Suprapubic skin (tissue), 4 donors: ENCODE measurements at regions not wholly inside any gene's neighbourhood (a gene's known extent, or its start where the extent isn't known, plus 50 kb on each side); places are given as distances from the start of the nearest gene placed in this dataset.

Experiments
- DNase-seq, 2 donors: peaks; one replicate each; pipeline ENCODE4 v3.0.0-alpha.2; 2019; ENCODE audit warnings: low spot score in 2 of 2
- H3K27ac ChIP-seq: fragments of 200-600 bp; sonication (generic); one replicate; pipeline ENCODE4 v1.5.1; 2019
- H3K27me3 ChIP-seq: fragments of 200-600 bp; sonication (generic); one replicate; pipeline ENCODE4 v1.5.1; 2019
- H3K36me3 ChIP-seq: fragments of 200-600 bp; sonication (generic); one replicate; pipeline ENCODE4 v1.5.1; 2019
- H3K4me1 ChIP-seq: fragments of 200-600 bp; sonication (generic); one replicate; pipeline ENCODE4 v1.5.1; 2019
- H3K4me3 ChIP-seq: fragments of 200-600 bp; sonication (generic); one replicate; pipeline ENCODE4 v1.5.1; 2019; ENCODE audit warnings: mild to moderate bottlenecking
- H3K9me3 ChIP-seq: fragments of 200-600 bp; sonication (generic); one replicate; pipeline ENCODE4 v1.5.1; 2019
- CTCF ChIP-seq, 2 donors: fragments of 200-600 bp in 1 of 2; fragments of 450-650 bp in 1 of 2; sonication (generic) in 1 of 2; IDR thresholded peaks; one replicate each; pipeline ENCODE4 v1.5.1; 2016 to 2019; ENCODE audit warnings: antibody characterized with exemption in 2 of 2, mild to moderate bottlenecking in 1 of 2, moderate library complexity in 1 of 2
- EP300 ChIP-seq: sonication (generic); formaldehyde crosslinking; IDR thresholded peaks from one replicate; pipeline ENCODE4 v1.6.1; 2017; ENCODE audit warnings: antibody characterized with exemption
- POLR2A ChIP-seq, 2 donors: fragments of 450-650 bp; IDR thresholded peaks; one replicate each; pipeline ENCODE4 v1.6.1; 2017; ENCODE audit warnings: antibody characterized with exemption in 2 of 2, mild to moderate bottlenecking in 2 of 2, moderate library complexity in 2 of 2
- POLR2AphosphoS5 ChIP-seq, 3 donors: sonication (generic); formaldehyde crosslinking; IDR thresholded peaks; one replicate each; pipeline ENCODE4 v1.6.1; 2017; ENCODE audit warnings: antibody characterized with exemption in 3 of 3
- WGBS: methylation state at CpG from one replicate; pipeline ENCODE4 v1.1.5; 2018; 5-methylcytosine and 5-hydroxymethylcytosine counted together

- no peak for DNase-seq
- Histone ChIP-seq H3K9me3 (no peaks in the 10 kb centered on the region), H3K36me3 (no peaks in the 10 kb centered on the region), H3K27ac (no peak overlapping the region), H3K4me1 (no peaks in the 10 kb centered on the region), H3K4me3 (no peak overlapping the region), H3K27me3 (no peaks in the 10 kb centered on the region)
- TF ChIP-seq POLR2AphosphoS5 (IDR thresholded peaks at IDR 0.05) (no peak), CTCF (IDR thresholded peaks at IDR 0.05) (no peak), POLR2A (IDR thresholded peaks at IDR 0.05) (no peak), EP300 (no peak)
- WGBS: 35% methylated on average over 7 of the region's 7 CpGs
Measured at GRCh38 chr1:95311014-95311413, 77.0 kb downstream of the RWDD3 start.

GRCh38 chr1:95311762-95312161, 77.8 kb downstream of the RWDD3 start:
- TF ChIP-seq POLR2A (IDR thresholded peaks at IDR 0.05) (no peak), EP300 (no peak), POLR2AphosphoS5 (IDR thresholded peaks at IDR 0.05) (no peak), CTCF (IDR thresholded peaks at IDR 0.05) (no peak)
- no peaks in the 10 kb centered on the region for H3K27me3 ChIP-seq
- no peak for DNase-seq
- no peak overlapping the region for H3K27ac ChIP-seq
- no peaks in the 10 kb centered on the region for H3K36me3 ChIP-seq
- H3K4me3 ChIP-seq: no peak overlapping the region
- no peaks in the 10 kb centered on the region for H3K9me3 ChIP-seq
- H3K4me1 ChIP-seq: no peaks in the 10 kb centered on the region
- whole genome bisulfite sequencing: 84% methylated on average over 2 of the region's 2 CpGs

GRCh38 chr1:95312181-95312580, 78.2 kb downstream of the RWDD3 start:
- TF ChIP-seq EP300: no peak
- TF ChIP-seq POLR2AphosphoS5 (IDR thresholded peaks at IDR 0.05): no peak
- H3K9me3 ChIP-seq: no peaks in the 10 kb centered on the region
- no peak overlapping the region for H3K4me3 ChIP-seq
- DNase-seq: no peak
- 74% methylated on average over 2 of the region's 2 CpGs for WGBS
- no peaks in the 10 kb centered on the region for H3K36me3 ChIP-seq
- no peaks in the 10 kb centered on the region for H3K4me1 ChIP-seq
- no peaks in the 10 kb centered on the region for H3K27me3 ChIP-seq
- H3K27ac ChIP-seq: no peak overlapping the region

- WGBS: 52% methylated on average over 3 of the region's 3 CpGs
- Histone ChIP-seq H3K27ac (no peak overlapping the region), H3K4me1 (no peaks in the 10 kb centered on the region), H3K36me3 (no peaks in the 10 kb centered on the region), H3K27me3 (no peaks in the 10 kb centered on the region), H3K4me3 (no peak overlapping the region), H3K9me3 (no peaks in the 10 kb centered on the region)
- DNase-seq: no peak
- TF ChIP-seq POLR2AphosphoS5 (IDR thresholded peaks at IDR 0.05) (no peak), POLR2A (IDR thresholded peaks at IDR 0.05) (no peak), CTCF (IDR thresholded peaks at IDR 0.05) (no peak), EP300 (no peak)
Measured at GRCh38 chr1:95313527-95313926, 79.5 kb downstream of the RWDD3 start.

GRCh38 chr1:95321531-95321930, 87.5 kb downstream of the RWDD3 start:
- TF ChIP-seq POLR2AphosphoS5 (IDR thresholded peaks at IDR 0.05): no peak
- no peak for TF ChIP-seq POLR2A (IDR thresholded peaks at IDR 0.05)
- no peak for TF ChIP-seq EP300
- no peak for TF ChIP-seq CTCF (IDR thresholded peaks at IDR 0.05)
- H3K4me1 ChIP-seq: peaks cover 4% of the 10 kb centered on the region
- no peaks in the 10 kb centered on the region for H3K9me3 ChIP-seq
- H3K4me3 ChIP-seq: no peak overlapping the region
- DNase-seq: no peak
- WGBS: 25% methylated on average over 3 of the region's 3 CpGs
- no peaks in the 10 kb centered on the region for H3K27me3 ChIP-seq
- H3K36me3 ChIP-seq: no peaks in the 10 kb centered on the region
- no peak overlapping the region for H3K27ac ChIP-seq

- WGBS: 54% methylated on average over 1 of the region's 1 CpG
- Histone ChIP-seq H3K36me3 (no peaks in the 10 kb centered on the region), H3K27me3 (no peaks in the 10 kb centered on the region), H3K9me3 (no peaks in the 10 kb centered on the region), H3K27ac (no peak overlapping the region), H3K4me1 (peaks cover 4% of the 10 kb centered on the region), H3K4me3 (no peak overlapping the region)
- no peak for TF ChIP-seq EP300
- TF ChIP-seq POLR2A (IDR thresholded peaks at IDR 0.05): no peak
- TF ChIP-seq POLR2AphosphoS5 (IDR thresholded peaks at IDR 0.05): no peak
- no peak for TF ChIP-seq CTCF (IDR thresholded peaks at IDR 0.05)
- DNase-seq: no peak
Measured at GRCh38 chr1:95323123-95323522, 89.1 kb downstream of the RWDD3 start.
